Anterior cingulate cortex (tissue), 58 donors: ENCODE measurements at regions not wholly inside any gene's neighbourhood (a gene's known extent, or its start where the extent isn't known, plus 50 kb on each side); places are given as distances from the start of the nearest gene placed in this dataset.
A peak's percentile ranks its signal among the peaks of the same experiment; 100 is the strongest.
"Not testable (repeated sequence)": the region's sequence is repeated elsewhere in the genome, so short reads cannot be mapped to it uniquely, and the experiment has no call there.

Experiments used
- DNase-seq, 58 donors: peaks; one replicate each; lab custom pipeline; 2025; lab: John Stamatoyannopoulos, UW

GRCh38 chr4:9110700-9111099, 59.5 kb upstream of the FAM90A26 start:
- not testable (repeated sequence) for DNase-seq

- peak in 1 of 58 donors; percentile 0 for DNase-seq
Measured at GRCh38 chr4:9103148-9103524, 67.1 kb upstream of the FAM90A26 start.

GRCh38 chr4:9102471-9103147, 67.6 kb upstream of the FAM90A26 start:
- not testable (repeated sequence) for DNase-seq

GRCh38 chr4:9096330-9096729, 73.9 kb upstream of the FAM90A26 start:
- not testable (repeated sequence) for DNase-seq

GRCh38 chr4:9078796-9079195, 91.4 kb upstream of the FAM90A26 start:
- DNase-seq: not testable (repeated sequence)

- not testable (repeated sequence) for DNase-seq
Measured at GRCh38 chr4:9076974-9077373, 93.2 kb upstream of the FAM90A26 start.

- DNase-seq: not testable (repeated sequence)
Measured at GRCh38 chr4:9076486-9076885, 93.7 kb upstream of the FAM90A26 start.

- not testable (repeated sequence) for DNase-seq
Measured at GRCh38 chr4:9073371-9073770, 96.8 kb upstream of the FAM90A26 start.

- DNase-seq: not testable (repeated sequence)
Measured at GRCh38 chr4:9072521-9073220, 97.5 kb upstream of the FAM90A26 start.

- not testable (repeated sequence) for DNase-seq
Measured at GRCh38 chr4:9067923-9068322, 102.3 kb upstream of the FAM90A26 start.

- not testable (repeated sequence) for DNase-seq
Measured at GRCh38 chr4:9063612-9064011, 106.6 kb upstream of the FAM90A26 start.

GRCh38 chr4:9024866-9025265, 145.3 kb upstream of the FAM90A26 start:
- not testable (repeated sequence) for DNase-seq

GRCh38 chr4:9009792-9010191, 138.2 kb upstream of the HMX1 start:
- not testable (repeated sequence) for DNase-seq

GRCh38 chr4:9008407-9008806, 136.8 kb upstream of the HMX1 start:
- DNase-seq: not testable (repeated sequence)

GRCh38 chr4:9001153-9001552, 129.5 kb upstream of the HMX1 start:
- peak in 1 of 58 donors; percentile 1 for DNase-seq

GRCh38 chr4:9000505-9001001, 128.9 kb upstream of the HMX1 start:
- peak in 34 of 58 donors; percentile 2 to 67 (median 22) for DNase-seq

- DNase-seq: peak in 1 of 58 donors; percentile 5
Measured at GRCh38 chr4:8992981-8993380, 121.3 kb upstream of the HMX1 start.

GRCh38 chr4:8991449-8991848, 119.8 kb upstream of the HMX1 start:
- not testable (repeated sequence) for DNase-seq

GRCh38 chr4:8990341-8990740, 118.7 kb upstream of the HMX1 start:
- DNase-seq: not testable (repeated sequence)

GRCh38 chr4:8985786-8986185, 114.1 kb upstream of the HMX1 start:
- not testable (repeated sequence) for DNase-seq

- not testable (repeated sequence) for DNase-seq
Measured at GRCh38 chr4:8984641-8985040, 113.0 kb upstream of the HMX1 start.

GRCh38 chr4:8983921-8984320, 112.3 kb upstream of the HMX1 start:
- not testable (repeated sequence) for DNase-seq
